Right lobe of liver (tissue), 6 donors: ENCODE measurements at regions not wholly inside any gene's neighbourhood (a gene's known extent, or its start where the extent isn't known, plus 50 kb on each side); places are given as distances from the start of the nearest gene placed in this dataset.
A peak's percentile ranks its signal among the peaks of the same experiment; 100 is the strongest.

Experiments
- ATAC-seq, 4 donors: fragments of 200-7000 bp; cut with Tn5 transposase; one replicate each; pipeline ENCODE4 v1.9.1; 2020; ENCODE audit warnings: mild to moderate bottlenecking in 4 of 4, moderate library complexity in 4 of 4
- DNase-seq, 3 donors: peaks; one replicate each; pipeline ENCODE4 v3.0.0-alpha.2; 2020
- H3K27ac ChIP-seq, 3 donors: fragments of 200-600 bp; one replicate each; pipeline ENCODE4 v1.8.0; 2022
- H3K27me3 ChIP-seq, 2 donors: fragments of 200-600 bp; one replicate each; pipeline ENCODE4 v1.8.0; 2022
- H3K36me3 ChIP-seq, 4 donors: fragments of 200-600 bp; sonication (generic) in 1 of 4; one replicate each; pipeline versions ENCODE4 v1.5.1 to v1.8.0; 2017 to 2022; ENCODE audit warnings: control low read depth in 1 of 4
- H3K4me1 ChIP-seq, 4 donors: fragments of 200-600 bp; sonication (generic) in 1 of 4; one replicate each; pipeline versions ENCODE4 v1.5.1 to v1.8.0; 2017 to 2022; ENCODE audit warnings: control low read depth in 1 of 4
- H3K4me3 ChIP-seq, 3 donors: fragments of 200-600 bp; one replicate each; pipeline ENCODE4 v1.8.0; 2022
- H3K9me3 ChIP-seq, 4 donors: fragments of 200-600 bp; sonication (generic) in 1 of 4; one replicate each; pipeline versions ENCODE4 v1.5.1 to v1.8.0; 2017 to 2022; ENCODE audit warnings: control low read depth in 1 of 4
- POLR2A ChIP-seq: fragments of 450-650 bp; IDR thresholded peaks from one replicate; pipeline ENCODE4 v1.6.1; 2017; ENCODE audit warnings: antibody characterized with exemption, mild to moderate bottlenecking
- WGBS: methylation state at CpG from one replicate; pipeline ENCODE4 v1.1.6; 2018; ENCODE audit warnings: low coverage, low lambda C conversion rate; ENCODE audit not compliant: insufficient coverage; ENCODE audit errors: missing lambda C conversion rate; 5-methylcytosine and 5-hydroxymethylcytosine counted together
- intact Hi-C, 2 donors: fragments of 100-400 bp; cut with DNase I; formaldehyde crosslinking; loops; one replicate each; pipeline versions ENCODE4 v1.11.2 to v1.14.1; 2022
- TF ChIP-seq, protein P1 (sequence below), 4 donors: fragments of 200-600 bp in 3 of 4; fragments of 450-650 bp in 1 of 4; IDR thresholded peaks; one replicate each; pipeline versions ENCODE4 v1.5.1 to v1.8.0; 2016 to 2022; ENCODE audit warnings: antibody characterized with exemption in 4 of 4, mild to moderate bottlenecking in 2 of 4
- donor health status: DM: no; HTN: yes; CAD: no.
- donor health status: DM: no; HTN: no; CAD: no.
- donor health status: DM: no; HTN: no; CAD: no.
- donor health status: DM: no; HTN: yes; CAD: no.
- donor health status: DM: no; HTN: yes; CAD: no.

DNA sequence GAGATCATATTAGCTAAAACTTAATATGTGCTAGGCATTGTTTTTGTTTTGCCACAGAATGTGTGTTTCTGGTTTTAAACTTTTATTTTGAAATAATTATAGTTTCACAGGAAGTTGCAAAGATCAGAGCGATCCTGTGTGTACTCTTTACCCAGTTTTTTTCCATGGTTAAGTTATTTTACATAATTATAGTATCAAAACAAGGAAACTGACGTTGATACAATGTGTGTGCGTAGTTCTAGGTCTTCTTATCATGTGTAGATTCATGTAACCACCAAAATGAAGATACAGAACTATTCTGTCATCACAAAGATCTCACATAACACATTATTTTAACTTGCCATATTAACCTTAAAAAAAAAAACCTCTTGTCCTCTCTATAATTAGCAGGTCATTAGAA, 69.2 kb downstream of the BLTP1 start:
- H3K27me3 ChIP-seq, result no peaks in the 10 kb centered on the region
- H3K36me3 ChIP-seq, result peaks cover 0 to 12% (median 5%) of the 10 kb centered on the region in 4 donors
- intact Hi-C loops, result no loop called here
- peak in 2 of 4 donors; percentile 23 to 33 for ATAC-seq
- H3K4me1 ChIP-seq, result no peaks in the 10 kb centered on the region
- H3K9me3 ChIP-seq, result no peaks in the 10 kb centered on the region
- DNase-seq, result no peak
- WGBS, result 45% methylated on average over 3 of the region's 3 CpGs
- no peak overlapping the region for H3K27ac ChIP-seq
- TF ChIP-seq, protein P1, sequence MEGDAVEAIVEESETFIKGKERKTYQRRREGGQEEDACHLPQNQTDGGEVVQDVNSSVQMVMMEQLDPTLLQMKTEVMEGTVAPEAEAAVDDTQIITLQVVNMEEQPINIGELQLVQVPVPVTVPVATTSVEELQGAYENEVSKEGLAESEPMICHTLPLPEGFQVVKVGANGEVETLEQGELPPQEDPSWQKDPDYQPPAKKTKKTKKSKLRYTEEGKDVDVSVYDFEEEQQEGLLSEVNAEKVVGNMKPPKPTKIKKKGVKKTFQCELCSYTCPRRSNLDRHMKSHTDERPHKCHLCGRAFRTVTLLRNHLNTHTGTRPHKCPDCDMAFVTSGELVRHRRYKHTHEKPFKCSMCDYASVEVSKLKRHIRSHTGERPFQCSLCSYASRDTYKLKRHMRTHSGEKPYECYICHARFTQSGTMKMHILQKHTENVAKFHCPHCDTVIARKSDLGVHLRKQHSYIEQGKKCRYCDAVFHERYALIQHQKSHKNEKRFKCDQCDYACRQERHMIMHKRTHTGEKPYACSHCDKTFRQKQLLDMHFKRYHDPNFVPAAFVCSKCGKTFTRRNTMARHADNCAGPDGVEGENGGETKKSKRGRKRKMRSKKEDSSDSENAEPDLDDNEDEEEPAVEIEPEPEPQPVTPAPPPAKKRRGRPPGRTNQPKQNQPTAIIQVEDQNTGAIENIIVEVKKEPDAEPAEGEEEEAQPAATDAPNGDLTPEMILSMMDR (IDR thresholded peaks at IDR 0.05), result no peak
- no peak for TF ChIP-seq POLR2A
- H3K4me3 ChIP-seq, result no peak overlapping the region

DNA sequence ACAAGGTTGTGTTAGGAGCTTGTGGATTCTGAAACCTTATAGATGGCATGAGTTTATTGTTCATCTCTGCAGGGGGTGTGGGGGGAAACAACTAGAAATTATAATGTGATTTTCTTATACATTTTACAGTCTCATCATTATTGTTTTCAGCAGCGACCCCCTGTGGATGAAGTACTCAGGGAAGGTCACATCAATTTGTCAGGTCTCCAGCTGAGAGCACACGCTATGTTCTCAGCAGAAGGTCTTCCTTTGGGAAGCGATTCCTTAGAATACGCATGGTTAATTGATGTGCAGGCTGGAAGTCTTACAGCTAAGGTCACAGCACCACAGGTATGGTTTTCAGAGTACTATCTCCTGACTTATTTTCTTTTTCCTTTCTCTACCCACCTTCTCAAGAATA, 72.2 kb downstream of the BLTP1 start:
- Histone ChIP-seq H3K27ac (no peak overlapping the region), H3K4me1 (no peaks in the 10 kb centered on the region), H3K9me3 (no peaks in the 10 kb centered on the region), H3K4me3 (no peak overlapping the region), H3K27me3 (no peaks in the 10 kb centered on the region), H3K36me3 (peaks cover 0 to 10% (median 3%) of the 10 kb centered on the region in 4 donors)
- intact Hi-C loops, result no loop called here
- DNase-seq (no peak), ATAC-seq (no peak)
- WGBS, result 89% methylated on average over 4 of the region's 4 CpGs
- TF ChIP-seq POLR2A, result no peak
- TF ChIP-seq, protein P1 (IDR thresholded peaks at IDR 0.05), result no peak

DNA sequence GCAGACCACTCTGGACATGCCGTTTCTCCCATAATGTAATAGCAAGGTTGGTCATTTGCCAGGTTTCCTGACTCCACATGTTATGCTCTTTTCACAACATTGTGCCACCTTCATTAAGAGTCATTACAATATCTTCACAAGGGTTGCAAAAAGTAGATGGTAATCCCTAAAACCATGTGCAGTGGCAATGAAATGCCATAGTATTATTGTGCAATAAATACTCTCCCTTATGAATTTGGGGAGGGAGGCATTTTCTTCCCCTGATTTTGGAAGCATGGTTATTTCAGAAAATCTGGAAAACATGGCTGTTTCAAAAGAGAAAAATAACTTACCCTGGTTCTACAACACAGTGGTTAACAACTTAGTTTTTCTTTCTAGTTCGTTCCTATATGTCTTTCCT, 75.1 kb downstream of the BLTP1 start:
- DNase-seq, result no peak
- 92% methylated on average over 2 of the region's 2 CpGs for WGBS
- H3K27me3 ChIP-seq, result no peaks in the 10 kb centered on the region
- no peak overlapping the region for H3K4me3 ChIP-seq
- peaks cover 0 to 15% (median 4%) of the 10 kb centered on the region in 4 donors for H3K36me3 ChIP-seq
- TF ChIP-seq, protein P1 (IDR thresholded peaks at IDR 0.05), result no peak
- TF ChIP-seq POLR2A, result no peak
- no peaks in the 10 kb centered on the region for H3K9me3 ChIP-seq
- intact Hi-C loops, result no loop called here
- no peak overlapping the region for H3K27ac ChIP-seq
- ATAC-seq, result no peak
- H3K4me1 ChIP-seq, result no peaks in the 10 kb centered on the region

DNA sequence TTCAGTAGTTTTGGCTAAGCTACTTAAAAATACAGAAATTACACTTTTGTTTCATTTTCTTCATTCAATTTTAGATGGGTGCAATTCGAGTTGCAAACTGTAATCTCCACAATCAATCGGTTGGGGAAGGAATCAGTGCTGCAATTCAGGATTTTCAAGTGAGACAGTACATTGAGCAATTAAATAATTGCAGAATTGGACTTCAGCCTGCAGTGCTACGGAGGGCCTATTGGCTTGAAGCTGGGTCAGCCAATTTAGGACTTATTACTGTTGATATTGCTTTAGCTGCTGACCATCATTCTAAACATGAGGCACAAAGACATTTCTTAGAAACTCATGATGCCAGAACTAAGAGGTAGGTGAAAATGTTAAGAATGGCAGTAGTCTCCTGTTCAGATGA, 77.7 kb downstream of the BLTP1 start:
- H3K4me3 ChIP-seq, result no peak overlapping the region
- WGBS, result 31% methylated on average over 3 of the region's 3 CpGs
- H3K4me1 ChIP-seq, result no peaks in the 10 kb centered on the region
- DNase-seq, result no peak
- peaks cover 0 to 9% (median 4%) of the 10 kb centered on the region in 4 donors for H3K36me3 ChIP-seq
- TF ChIP-seq, protein P1 (IDR thresholded peaks at IDR 0.05), result peak in 1 of 4 donors; percentile 21
- no peak for TF ChIP-seq POLR2A
- H3K9me3 ChIP-seq, result no peaks in the 10 kb centered on the region
- H3K27ac ChIP-seq, result no peak overlapping the region
- peak; percentile 55 to 85 (median 74) for ATAC-seq
- H3K27me3 ChIP-seq, result no peaks in the 10 kb centered on the region
- intact Hi-C loops, result no loop called here

DNA sequence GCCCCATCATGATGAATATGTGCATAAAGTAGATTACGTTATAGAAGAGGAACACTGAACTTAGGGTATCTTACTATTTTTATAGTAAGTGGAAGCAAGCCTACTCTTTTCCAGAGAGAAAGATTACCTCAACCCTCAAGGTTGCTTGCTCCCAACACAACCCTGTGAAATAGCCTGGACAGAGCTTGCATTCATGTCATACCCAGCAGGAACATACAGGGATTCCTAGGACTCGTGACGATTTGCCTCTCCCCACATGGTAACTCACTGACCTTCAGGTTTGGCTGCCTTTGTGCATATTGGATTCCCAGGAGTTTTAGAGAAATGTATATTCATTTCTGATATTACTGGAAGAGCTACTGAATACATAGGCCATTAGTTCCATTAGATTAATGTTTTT, 80.5 kb downstream of the BLTP1 start:
- DNase-seq (no peak), ATAC-seq (no peak)
- Histone ChIP-seq H3K4me1 (no peaks in the 10 kb centered on the region), H3K9me3 (no peaks in the 10 kb centered on the region), H3K36me3 (peaks cover 0 to 9% (median 2%) of the 10 kb centered on the region in 4 donors), H3K27ac (no peak overlapping the region), H3K27me3 (no peaks in the 10 kb centered on the region), H3K4me3 (no peak overlapping the region)
- intact Hi-C loops, result no loop called here
- WGBS, result 96% methylated on average over 3 of the region's 3 CpGs
- TF ChIP-seq, protein P1 (IDR thresholded peaks at IDR 0.05), result no peak
- no peak for TF ChIP-seq POLR2A
